ENCODE measurements at regions not wholly inside any gene's neighbourhood (a gene's known extent, or its start where the extent isn't known, plus 50 kb on each side); places are given as distances from the start of the nearest gene placed in this dataset.
"Not testable (repeated sequence)": the region's sequence is repeated elsewhere in the genome, so short reads cannot be mapped to it uniquely, and the experiment has no call there.

DNA sequence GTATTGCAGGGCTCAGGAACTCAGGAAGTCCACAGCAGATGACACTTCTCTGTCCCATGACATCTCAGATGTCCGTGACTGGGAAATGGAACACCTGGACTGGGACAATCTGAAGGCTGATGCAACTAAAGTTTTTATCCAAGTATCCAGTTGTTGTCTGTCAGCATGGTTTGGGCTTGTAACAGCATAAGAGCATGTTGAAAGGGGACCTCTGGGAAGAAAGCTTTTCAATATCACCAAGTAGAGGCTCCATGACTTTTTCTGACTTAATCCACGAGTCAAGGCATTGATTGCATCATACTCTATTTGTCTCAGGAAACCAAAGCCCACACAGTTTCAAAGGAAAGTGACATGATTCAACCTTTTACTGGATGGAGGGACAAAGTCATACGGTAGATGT is 807.7 kb downstream of the MTRR start:
- no peak for DNase-seq

DNA sequence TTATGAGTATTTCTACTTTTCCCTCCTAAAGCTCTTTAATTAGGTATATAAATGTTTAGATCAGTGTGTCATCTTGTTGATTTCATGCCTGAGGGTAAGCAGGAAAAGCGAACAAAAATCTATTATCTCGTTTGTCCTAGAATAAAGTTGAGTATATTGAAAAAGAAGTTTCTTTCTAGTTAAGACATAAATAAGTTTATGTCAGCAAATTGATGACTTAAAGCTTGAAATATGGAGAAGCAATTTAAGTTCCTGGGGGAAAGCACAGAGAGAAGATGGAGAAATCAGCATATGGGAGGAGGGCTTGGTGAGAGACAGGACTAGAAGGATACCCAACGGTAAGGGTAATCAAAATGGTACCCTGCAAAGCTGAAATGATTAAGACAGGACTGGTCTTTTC is 813.4 kb downstream of the MTRR start:
- DNase-seq, result no peak

DNA sequence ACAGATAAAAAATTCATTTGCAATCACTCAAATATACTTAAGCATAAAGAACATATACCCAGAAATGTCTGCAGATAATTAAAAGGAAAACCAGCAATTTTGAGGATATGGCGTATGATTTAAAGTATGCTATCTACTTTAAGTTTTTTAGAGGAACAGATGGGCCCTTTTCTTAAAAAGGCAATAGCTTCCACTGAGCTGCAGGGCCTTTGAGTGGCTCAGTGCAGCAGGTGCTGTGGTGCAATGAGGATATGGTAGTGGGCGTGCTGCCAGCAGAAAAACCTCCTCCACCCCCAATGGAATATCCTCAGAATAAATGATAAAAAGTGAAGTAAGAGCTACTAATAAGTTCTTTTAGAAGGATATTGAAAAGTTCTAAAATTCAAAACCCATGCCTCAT is 814.5 kb downstream of the MTRR start:
- no peak for DNase-seq

DNA sequence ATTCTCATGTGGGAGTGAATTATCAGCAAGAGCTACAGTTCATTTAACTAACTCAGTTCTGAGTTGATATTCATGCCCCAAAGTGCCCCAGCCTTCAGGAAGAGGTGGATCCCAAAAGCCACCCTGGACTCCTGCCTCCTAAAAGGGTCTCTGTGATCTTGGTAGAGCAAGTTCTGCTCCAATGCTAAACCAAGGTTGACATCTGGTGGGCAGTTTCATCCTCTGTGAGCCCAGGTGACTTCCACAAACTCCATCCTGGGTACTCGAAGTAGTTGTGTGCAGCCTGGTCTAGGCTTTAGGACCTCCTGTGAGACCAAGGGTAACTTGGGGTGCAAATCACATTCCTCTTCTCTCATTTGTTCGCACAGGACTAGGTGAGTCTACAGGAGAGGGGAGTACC is 816.8 kb downstream of the MTRR start:
- DNase-seq, result no peak

DNA sequence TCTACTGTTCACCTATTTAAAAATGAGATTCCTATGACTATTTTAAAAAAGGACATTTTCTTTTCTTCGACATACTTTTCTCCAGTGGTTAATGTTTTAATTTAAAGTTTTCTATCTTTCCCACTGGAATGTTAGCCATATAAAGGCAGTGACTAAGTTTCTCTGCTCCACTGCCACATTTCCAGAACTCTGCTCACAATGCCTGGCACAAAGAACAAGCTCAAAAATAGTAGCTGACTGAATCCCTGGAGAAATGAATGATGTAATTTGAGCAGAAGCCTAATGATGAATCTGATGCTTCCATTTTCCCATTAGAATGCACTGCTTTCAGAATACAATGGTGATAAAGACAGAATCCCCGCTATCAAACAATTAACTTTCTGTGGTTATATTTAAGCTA is 817.8 kb downstream of the MTRR start:
- DNase-seq, result no peak

DNA sequence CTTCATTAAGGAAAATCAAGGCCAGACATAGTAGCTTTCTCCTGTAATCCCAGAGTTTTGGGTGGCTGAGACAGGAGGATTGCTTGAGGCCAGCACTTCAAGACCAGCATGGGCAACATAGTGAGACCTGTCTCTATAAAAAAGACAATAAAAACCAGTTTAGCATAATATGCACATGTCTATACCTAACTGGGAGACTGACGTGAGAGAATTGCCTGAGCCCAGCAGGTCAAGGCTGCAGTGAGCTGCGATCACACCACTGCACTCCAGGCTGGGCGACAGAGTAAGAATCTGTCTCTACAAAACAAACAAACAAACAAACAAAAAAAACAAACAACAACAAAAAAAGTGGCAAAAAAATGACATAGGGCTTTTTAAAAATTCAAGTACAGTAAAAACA is 820.8 kb downstream of the MTRR start:
- DNase-seq, result no peak

DNA sequence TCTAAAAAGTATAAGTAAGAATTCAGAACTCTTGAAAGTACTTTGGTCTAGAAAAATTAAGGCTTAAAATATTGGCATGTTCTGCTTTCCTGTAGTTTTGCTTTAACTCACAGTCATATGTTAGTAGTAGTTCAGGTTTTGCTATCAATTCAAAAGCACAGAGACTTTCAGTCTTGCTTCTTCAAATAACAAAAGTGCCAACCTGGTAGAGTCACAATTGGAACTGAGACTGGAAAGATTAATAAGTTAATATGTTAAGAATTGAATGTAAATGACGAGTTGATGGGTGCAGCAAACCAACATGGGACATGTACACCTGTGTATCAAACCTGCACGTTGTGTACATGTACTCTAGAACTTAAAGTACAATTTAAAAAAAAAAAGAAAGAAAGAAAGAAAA is 822.3 kb downstream of the MTRR start:
- DNase-seq, result no peak

DNA sequence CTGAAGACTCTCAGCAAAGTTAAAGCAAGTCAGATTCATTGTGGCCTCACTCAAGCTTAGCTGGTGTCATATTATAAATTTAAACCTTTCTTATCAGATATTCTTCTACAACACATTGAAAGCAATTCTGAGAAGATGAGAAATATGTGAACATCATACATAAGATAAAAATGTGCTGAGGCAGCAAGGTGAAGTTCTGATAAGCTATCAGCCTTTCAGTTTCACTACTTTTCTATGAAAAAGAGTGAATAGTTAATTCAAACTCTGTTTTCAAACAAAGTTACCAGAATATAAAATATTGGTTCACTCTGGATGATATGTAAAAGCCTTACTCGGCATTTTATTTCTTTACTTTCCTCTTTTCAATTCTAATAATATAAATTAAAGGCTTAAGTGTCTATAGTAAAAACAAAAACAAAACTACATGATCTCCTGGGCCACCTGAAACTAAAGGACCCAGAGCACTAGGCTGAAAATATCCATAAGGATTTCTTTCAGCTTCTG is 824.4 kb downstream of the MTRR start:
- no peak for DNase-seq

DNA sequence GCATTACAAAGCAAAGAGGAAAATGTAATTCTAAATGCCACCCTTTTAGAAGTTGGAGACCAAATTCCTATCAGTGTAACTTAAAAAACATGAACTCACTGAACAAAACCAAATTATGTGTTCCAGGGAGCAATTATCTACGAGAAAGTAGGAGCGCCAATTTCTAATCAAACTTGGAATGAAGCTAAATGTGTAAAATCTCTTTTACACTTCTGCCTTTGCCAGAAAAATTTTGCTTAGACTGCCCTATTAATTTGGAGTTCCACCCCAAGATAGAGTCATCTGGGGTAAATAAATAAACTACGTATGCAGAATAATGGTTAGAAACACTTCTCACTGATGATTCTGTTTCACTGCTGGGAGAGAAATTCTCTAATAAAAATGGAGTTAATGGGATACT is 825.6 kb downstream of the MTRR start:
- DNase-seq, result no peak

DNA sequence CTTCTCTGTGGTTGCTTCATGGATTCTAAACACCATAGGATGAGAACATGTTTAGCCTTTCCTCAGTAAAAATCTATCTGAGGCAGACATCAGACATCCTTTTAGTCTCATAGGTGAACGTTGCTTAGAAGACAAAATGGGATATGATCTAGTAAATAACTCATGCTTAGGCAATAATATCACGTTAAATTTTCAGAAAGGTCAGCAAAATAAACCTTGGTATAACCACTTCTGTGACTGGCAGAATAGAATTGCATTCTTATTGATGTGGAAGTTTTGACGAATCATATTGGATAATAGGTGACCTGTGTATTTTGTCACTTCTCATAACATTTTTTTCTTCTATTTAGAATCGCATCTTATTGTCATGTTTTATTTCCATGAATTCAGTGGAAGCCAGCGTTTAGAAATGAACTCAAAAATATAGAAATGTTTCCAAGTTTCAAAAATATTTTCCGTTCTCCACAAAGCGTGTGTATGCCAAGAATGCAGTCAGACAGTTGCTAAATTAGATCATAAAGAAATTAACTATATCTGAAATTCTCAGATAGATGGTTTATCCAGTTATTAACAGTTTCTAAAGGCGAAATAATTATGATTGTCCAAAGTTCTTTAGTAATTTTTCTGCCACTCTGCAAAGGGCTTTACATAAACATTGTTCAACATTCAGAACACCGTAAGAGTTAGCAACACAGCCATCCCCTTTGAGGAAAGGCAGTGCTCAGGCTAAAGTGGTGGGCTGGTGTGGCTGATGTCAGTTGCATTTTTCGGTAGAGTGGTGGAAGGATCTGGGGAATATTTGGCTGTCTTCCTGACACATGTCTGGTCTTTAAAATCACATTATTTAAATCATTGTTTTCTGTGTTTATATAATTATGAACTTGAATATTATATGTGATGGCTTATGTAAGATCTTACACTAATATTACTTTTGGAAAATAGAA is 827.2 kb downstream of the MTRR start:
- DNase-seq, result no peak

DNA sequence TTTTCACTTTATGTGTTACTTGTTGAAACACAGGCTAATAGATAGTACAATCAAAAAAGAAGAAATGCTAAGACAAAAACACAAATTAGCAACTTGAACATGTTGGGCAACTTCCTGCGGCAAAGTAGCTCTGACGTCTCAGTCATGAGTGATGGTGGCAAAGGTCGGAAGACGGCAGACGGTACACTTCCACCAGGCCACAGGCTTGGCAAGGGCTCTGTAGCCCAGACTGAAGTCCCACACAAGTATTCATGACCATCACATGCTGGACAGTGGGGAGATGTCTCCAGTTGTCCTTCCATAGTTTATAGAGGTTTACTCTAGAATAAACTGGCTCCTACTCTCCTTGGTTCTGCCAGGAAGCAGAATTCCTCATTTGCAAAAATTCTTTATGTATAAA is 831.3 kb downstream of the MTRR start:
- no peak for DNase-seq

DNA sequence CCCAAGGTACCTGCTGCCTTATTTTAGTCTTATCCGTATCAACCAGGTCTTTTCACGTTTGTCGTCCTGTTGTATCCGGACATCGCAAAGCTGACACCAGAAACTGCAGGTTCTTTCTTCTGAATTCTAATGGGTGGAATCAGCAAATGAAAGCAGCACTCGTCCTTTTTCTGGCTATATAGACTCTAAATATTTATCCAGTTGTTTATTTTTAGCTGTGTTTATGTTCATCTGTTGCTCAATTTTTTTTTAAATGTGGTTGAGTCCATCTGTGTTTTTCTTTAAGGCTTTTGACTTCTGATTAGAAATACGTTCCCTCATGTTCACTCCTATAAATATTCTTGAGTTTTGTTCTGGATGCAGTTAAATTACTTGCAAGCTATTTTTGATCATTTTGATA is 831.7 kb downstream of the MTRR start:
- no peak for DNase-seq

DNA sequence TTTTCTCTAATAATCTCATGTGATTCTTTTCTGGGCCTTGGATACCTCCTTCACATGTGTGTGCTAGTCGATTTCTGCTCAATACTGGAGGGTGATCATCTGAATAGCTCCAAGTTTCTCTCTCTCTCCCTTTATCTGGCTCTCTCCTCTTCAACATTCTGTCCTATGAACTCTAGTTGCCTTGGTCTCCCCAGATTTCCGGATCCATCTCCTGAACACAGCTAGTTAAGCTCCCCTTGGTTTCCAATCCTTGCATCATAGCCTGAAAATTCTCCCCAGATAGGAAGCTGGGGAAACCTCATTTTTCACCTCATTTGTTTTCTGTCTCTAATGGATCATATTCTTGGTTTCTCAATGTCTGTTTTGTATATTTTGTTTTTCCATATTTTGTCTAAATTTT is 832.3 kb downstream of the MTRR start:
- no peak for DNase-seq

DNA sequence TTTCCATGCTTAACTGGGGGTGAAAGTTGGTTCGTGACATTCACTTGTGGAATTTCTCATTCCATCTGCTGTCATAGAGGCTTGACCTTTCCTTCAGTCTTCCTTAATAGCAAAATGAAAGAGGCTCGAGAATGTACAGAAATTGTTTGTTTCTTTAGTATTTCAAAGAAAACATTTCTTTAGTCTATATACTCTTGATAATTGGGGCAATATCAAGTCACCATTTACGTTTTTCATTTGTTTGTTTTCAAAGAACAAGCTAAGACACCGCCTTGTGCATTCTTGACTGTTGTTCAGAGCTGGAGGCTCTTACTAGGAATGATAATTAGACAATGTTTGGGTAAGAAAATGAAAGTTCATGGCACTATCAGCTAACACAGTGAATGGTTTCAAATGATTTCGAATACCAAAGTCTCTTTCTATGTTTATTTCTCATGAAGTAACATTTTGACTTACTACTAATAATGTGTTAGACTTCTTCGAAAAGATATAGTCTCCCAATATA is 835.4 kb downstream of the SEMA5A start:
- DNase-seq, result no peak

DNA sequence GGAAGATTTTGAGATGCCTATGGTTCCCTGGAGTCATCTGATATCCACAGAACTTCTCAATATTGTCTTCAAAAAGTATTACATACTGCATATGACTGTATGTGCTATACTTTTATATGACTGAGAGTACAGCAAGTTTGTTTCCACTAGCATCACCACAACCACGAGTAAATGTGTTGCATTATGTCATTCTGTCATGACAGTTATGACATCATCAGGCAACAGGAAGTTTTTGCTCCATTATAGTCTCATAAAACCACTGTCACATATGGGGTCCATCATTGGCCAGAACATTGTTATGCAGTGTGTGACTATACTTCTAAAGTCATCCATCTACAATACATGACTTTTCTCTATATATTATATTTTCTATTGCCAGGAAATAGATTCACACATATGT is 831.7 kb downstream of the SEMA5A start:
- no peak for DNase-seq

DNA sequence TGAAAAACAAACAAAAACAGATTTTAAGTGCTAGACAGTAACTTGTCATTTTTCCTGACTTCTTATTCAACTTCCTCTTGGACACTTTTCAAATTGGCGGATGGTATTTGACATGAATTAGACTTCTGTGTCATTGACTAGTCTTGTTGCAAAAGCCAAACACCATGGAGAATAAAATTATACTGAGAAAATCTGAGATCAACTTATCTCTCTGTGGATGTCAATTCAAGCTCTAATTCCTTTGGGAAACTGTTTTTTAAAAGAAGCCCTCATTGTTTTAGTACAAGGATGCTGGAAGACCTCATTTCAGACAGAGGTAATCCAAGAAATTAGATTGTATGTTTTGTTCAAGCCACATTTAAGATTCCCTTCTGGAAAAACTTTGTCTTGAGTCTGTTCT is 831.0 kb downstream of the SEMA5A start:
- no peak for DNase-seq

DNA sequence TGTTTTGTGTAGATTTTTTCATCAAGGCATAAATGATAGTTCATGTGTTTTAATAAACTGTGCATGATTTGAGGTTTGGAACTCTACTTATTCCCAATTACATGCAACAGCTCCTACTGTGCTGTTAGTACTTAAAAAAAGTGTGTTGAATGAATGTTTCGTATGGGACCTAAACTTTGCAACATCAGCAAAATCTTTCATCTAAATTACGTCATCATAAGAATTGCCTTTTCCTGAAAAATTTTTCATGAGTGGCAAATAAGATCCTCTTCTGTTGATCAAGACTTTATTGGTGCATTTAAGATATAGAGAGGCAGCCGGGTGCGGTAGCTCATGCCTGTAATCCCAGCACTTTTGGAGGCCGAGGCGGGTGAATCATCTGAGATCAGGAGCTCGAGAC is 826.1 kb downstream of the SEMA5A start:
- DNase-seq, result no peak

DNA sequence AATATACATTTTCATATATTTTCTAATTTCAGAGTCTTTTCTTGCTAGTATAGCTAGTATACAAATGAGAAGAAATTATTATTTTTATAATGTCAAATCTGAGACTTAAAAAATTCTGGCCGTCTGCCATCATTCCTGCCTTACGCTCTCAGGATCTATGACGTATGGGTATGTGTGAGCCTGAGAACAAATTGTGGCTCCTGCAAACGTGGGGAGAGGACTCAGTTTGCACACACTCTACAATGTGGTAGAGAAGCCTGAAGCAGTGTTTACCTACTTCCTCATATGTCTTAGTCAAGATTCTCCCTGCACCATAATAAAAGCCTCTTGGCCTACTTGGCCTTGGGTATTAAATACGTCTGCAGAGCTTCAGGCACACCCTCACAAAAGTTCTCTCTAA is 825.4 kb downstream of the SEMA5A start:
- no peak for DNase-seq

DNA sequence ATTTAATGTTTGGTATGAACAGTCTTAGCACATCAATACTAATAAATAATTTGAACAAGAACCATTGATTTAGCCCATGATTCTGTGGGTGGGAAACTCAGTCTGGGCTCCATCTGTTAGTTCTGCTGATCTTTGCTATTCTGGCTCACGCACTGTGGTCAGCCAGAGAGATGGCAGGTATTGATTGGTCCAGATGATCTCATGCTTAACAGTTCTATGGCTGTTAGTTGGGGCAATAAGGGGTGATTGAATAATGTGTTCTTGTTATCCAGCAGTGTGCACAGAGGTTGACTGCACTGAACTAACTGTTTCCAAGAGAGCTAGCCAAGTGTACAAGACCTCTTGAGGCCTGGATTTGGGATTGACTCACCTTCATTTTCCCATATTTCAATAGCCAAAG is 824.3 kb downstream of the SEMA5A start:
- DNase-seq, result no peak

DNA sequence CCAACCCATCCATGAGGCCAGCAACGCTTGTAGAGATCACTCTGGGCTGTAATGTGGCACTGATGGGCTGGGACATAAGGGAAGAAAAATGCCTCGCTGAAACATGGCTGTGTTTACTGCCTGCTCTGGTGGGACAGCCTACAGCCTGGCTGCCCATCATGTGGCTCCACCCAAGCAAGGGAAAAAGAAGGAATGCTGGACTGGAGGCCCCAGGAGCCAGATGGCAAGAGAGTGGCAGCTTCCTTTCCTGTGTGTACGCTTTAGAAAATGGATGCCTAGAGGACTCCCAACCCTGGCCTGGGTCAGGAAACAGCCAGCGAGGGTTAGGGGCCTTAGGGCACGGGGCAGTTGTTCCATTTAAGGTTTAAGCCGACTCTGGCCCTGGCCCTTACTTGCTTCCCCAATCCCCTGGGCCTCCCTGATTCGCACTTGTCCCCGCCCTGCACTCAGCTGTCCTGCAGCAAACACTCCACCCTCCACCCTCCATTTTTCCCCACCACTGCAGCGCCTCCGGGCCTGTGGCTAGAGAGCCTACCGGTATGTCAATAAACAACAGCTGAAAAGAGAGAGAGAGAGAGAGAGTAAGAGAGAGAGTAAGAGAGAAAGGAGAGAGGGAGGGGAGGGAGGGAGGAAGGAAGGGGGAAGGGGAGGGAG is 819.4 kb downstream of the SEMA5A start:
- no peak for DNase-seq

DNA sequence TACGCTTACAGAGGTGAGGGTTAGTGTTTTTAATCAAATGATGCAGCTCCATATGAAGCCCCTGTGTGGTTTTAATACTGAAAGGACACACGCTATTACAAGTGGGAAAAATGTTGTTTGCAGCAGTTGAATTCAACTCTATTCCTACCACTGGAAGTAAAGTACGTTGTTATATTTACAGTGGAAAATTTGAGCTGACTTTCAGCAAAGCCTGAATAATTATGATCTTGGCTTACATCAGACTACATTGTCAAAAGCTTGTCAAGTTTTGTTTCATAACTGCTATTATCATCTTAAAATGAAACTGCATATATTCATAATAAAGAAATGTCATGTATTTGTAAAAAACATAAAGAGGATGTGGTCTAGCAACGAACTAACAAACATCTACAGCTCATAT is 818.5 kb downstream of the SEMA5A start:
- no peak for DNase-seq

DNA sequence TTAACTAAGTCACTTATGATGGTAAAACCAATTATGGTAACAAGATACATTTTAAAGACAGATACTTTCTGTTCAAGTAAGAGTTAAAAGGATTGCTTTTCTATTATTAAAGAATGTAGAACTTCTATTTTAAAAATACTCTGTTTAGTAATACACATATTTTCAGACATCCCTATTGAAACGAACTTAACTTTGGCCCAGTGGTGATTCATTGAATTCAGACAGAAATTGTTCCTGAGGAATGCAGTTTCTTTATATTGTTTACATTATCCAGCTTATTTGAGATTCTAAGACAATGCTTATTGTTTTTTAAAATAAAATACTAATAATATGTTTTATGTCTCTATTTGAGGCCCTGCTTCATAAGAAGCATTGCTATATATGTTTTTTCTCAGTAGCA is 816.4 kb downstream of the SEMA5A start:
- DNase-seq, result no peak

DNA sequence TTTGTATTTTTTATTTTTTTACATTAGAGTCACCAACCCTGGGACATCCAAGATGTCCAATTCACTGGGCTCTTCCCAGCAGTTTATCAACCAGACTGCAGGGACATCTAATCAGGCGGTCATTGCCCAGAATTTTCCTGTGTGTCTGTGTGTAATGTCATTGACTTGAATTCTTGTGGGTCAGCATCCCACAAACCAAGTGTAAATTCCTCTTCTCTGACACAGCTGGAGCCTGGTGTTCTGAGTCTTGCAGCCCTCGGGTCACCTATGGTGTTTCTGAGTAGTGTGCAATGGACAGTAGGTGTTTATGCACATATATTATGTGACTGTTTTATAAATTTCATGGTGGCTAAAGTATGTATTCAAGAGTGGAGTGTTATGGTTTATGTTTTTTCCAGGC is 815.7 kb downstream of the SEMA5A start:
- no peak for DNase-seq

DNA sequence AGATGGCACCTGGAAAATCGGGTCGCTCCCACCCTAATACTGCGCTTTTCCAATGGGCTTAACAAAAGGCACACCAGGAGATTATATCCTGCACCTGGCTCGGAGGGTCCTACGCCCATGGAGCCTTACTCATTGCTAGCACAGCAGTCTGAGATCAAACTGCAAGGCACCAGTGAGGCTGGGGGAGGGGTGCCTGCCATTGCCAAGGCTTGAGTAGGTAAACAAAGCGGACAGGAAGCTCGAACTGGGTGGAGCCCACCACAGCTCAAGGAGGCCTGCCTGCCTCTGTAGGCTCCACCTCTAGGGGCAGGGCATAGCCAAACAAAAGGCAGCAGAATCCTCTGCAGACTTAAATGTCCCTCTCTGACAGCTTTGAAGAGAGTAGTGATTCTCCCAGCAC is 814.8 kb downstream of the SEMA5A start:
- DNase-seq, result not testable (repeated sequence)

All from KG1 (cell line).